Embryonic facial prominence (tissue), 1 donor: ENCODE measurements at regions not wholly inside any gene's neighbourhood (a gene's known extent, or its start where the extent isn't known, plus 50 kb on each side); places are given as distances from the start of the nearest gene placed in this dataset.

Experiments used
- DNase-seq: peaks from one replicate; pipeline ENCODE4 v3.0.0-alpha.2; 2016; ENCODE audit errors: extremely low spot score

DNA sequence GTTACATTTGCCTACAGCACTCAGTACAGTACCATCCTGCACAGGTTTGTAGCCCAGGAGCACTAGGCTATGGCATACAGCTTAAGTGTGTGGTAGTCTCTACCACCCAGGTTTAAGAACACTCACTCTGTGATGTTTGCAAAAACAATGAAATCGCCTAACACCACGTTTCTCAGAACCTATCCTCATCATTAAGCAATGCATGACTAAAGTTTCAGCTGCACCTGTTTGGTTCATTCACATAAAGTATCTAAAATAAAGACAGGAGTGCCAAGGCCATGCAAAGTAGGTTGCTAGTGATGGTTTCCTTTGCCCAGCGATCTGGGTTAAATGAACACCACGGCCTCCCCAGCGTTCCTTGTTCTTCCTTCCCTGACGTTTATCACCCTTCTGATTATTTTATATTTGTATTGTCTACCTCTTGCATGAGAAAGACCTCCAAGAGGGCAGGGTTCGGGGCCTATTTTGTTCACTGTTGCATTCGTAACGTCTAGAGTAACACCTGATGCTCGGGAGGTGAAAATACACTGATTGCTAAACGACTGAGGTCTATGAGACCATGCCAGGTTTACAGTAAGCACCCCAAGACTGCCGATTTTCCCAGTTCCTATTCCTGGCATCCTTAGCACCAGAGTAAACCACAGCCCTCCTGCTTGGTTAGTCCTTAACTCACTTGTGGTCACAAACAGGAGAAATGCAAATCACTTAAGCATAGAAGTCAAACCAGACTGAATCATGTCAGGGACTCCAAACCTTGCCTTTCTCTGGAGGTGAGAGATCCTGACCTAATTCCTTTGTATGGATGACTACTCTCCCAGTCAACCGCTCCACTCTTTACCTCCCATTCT, 204.1 kb upstream of the NFE2L3 start:
- DNase-seq = no peak

GRCh38 chr7:25949736-25950487, 202.1 kb upstream of the NFE2L3 start:
- DNase-seq = no peak

GRCh38 chr7:25950488-25951413, 201.2 kb upstream of the NFE2L3 start:
- peak; percentile 89 for DNase-seq

- no peak for DNase-seq
Measured at GRCh38 chr7:25951414-25952260, 200.4 kb upstream of the NFE2L3 start.

DNA sequence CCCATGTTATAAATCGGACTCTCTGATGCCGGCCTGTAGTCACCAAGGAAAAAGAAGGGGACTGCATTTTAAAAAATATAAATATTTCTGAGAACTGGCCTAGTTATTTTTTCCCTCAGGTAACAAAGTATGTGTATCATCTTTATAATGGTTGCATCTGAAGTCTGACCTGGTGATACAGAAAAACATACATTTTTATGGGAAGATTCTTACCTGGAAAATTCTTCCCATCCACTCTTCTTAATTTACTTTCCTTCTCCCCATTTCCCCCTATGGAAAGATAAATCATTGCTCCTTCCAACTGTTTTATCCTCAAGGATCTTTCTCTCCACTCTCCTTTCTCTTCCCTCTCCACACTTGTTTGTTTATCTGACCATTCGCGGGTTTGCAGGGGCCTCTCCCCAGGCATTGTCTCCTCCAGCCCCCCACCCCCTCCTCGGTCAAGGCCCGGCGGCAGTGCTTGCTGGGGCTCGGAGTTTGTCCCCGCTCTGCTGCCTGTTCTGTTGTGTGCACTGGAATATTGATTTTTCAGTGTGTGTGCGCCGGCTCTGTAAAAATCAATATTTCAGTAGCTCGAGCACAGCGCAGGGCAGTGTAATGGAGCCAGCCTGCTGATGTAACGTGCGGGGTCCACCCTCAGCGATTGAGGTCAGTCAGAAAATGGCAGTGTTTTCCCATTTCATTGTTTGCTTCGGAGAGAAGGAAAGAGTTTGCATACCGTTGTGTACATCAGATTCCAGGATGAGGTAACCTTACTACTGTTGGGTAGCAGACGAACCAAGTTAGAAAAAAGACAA, 199.5 kb upstream of the NFE2L3 start:
- no peak for DNase-seq

GRCh38 chr7:25953859-25954258, 198.1 kb upstream of the NFE2L3 start:
- no peak for DNase-seq

- DNase-seq = no peak
Measured at GRCh38 chr7:25954395-25954794, 197.6 kb upstream of the NFE2L3 start.

DNA sequence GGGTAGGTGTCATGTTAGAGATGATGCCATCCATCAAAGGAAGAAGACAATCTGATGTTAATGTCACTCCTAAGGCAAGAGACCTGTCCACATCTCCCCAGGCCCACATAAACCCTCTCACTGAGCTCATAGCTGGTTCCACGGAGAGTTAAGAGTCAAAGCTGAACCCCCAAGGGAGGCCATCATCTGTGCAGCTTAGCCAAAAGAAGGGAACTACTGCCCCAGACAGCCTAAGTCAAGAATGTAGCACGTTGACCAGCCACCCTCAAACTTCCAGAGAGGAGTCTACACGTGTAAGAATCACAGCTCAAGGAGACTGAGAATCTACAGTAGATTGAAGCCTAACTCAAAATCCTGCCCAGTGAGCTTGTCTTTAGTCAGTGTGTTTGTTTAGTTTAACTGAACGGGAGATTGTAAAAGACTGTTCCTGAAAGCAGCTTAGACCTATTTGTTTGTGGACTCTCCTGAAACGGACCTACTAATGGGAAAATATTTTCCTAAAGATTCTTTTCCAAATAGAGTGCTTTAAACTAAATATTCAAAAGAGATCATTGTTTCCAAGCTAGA, 192.7 kb upstream of the NFE2L3 start:
- DNase-seq = no peak

- no peak for DNase-seq
Measured at GRCh38 chr7:25963733-25964132, 188.3 kb upstream of the NFE2L3 start.

GRCh38 chr7:25964483-25964991, 187.5 kb upstream of the NFE2L3 start:
- DNase-seq = no peak

DNA sequence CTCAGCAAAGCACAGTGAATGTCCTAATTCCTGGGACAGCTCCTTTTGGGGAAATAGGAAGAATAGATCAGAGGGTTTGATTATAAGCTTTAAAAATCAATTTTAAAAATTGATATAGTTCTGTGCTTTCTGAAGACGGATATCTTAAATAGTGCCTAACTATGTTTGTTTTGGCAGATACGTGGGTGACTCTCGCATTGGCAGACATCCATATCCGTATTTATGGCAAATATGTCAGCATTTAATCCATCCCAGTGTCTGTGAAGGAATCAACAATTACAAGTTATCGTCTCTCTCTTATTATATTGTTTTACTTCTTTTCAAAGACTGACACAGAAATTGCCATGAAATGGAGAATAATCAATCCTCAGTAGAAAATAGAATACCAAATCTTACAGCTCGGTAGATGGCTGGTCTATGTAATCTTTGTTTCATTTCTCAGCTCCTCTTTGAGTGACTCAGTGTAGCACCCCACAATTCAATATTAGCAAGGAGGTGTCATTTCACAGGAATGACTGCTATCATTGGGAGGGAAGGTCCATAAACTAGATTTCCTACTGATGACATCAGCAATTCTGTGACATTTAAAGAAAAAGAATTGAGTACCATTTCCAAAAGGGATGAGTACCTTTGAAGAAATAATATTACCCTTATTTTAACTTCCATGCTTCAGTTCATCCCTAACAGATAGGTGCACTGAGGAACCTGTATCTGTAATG, 186.4 kb upstream of the NFE2L3 start:
- DNase-seq = no peak

DNA sequence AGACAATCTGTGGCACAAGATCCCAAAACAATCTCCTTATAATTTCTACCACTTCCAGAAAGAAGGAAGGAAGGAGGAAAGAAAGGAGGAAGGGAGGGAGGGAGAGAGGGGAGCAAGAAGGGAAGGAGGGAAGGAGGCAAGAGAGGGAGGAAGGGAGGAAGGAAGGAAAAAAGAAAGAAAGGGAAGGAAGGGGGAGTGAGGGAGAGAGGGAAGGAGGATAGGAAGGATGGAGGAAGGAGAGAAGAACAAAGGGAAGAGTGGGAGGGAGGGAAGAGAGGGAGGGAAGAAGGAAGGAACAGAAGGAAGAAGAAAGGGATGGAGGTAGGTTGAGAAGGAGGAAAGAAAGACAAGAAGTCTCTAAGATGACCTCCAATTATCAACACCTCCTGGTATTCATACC, 185.5 kb upstream of the NFE2L3 start:
- DNase-seq = no peak

GRCh38 chr7:25967278-25968204, 184.5 kb upstream of the NFE2L3 start:
- no peak for DNase-seq

- DNase-seq = no peak
Measured at GRCh38 chr7:25968205-25968993, 183.6 kb upstream of the NFE2L3 start.

- no peak for DNase-seq
Measured at GRCh38 chr7:25970356-25970755, 181.6 kb upstream of the NFE2L3 start.

DNA sequence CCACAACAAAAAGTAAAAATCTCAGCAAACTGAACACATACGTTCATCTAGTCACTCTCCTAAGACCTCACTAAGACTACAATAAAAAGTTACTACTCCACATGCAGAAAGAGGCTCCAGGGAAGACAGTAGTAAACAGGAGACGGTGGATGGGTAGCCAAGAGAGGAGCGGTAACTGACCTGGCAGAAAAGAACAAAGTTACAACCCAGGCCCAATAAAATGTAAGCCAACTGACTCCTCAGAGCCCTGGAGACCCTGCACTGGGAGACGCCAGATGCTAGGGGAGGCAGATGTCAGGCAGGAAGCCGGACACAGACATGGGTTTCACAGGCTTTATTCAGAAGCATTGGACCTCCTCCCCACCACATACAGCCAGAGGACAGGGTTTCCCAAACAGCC, 181.1 kb upstream of the NFE2L3 start:
- no peak for DNase-seq

GRCh38 chr7:25976630-25977029, 175.4 kb upstream of the NFE2L3 start:
- no peak for DNase-seq
